ENCODE measurements at regions not wholly inside any gene's neighbourhood (a gene's known extent, or its start where the extent isn't known, plus 50 kb on each side); places are given as distances from the start of the nearest gene placed in this dataset.

GRCh38 chr4:127244515-127244914 lies 388.2 kb upstream of the INTU start:
- no peak for TF ChIP-seq CTCF (IDR thresholded peaks at IDR 0.05)
- TF ChIP-seq ZFX (IDR thresholded peaks at IDR 0.05; ENCODE audit: borderline replicate concordance): no peak

Data from 22Rv1 (cell line).